Activated gamma-delta T cell (primary cell): ENCODE measurements at regions not wholly inside any gene's neighbourhood (a gene's known extent, or its start where the extent isn't known, plus 50 kb on each side); places are given as distances from the start of the nearest gene placed in this dataset.

Experiments used
- DNase-seq: peaks from one replicate; lab custom pipeline; 2025; lab: John Stamatoyannopoulos, UW

GRCh38 chr11:116413301-116414242 is 359.2 kb downstream of the BUD13 start:
- no peak for DNase-seq

- no peak for DNase-seq
These were observed 360.5 kb downstream of the BUD13 start for GRCh38 chr11:116412118-116412889.

- no peak for DNase-seq
These were observed 363.5 kb downstream of the BUD13 start for GRCh38 chr11:116409238-116409637.

DNA sequence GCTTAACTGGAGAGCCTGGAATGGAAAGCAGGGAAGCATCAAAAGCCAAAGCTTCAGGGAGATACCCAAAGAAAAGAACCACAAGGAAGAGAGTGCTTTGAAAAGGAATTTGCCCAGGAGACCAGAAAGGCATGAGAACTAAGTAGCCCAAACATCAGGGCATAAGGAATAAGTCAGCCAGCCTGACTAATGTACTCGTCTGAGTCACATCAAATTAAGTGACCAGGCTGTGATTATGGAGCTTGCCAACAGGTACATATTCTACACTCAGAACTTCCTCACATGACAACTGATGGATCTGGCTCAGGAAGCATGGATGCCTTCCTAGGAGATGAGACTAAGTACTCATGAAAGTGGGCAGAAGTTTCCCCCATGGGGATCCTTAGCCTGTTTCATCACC is 366.7 kb downstream of the BUD13 start:
- no peak for DNase-seq

- no peak for DNase-seq
These were observed 368.4 kb downstream of the BUD13 start for GRCh38 chr11:116404462-116404798.

GRCh38 chr11:116403794-116404461 is 368.9 kb downstream of the BUD13 start:
- DNase-seq: no peak

- DNase-seq: no peak
These were observed 372.7 kb downstream of the BUD13 start for GRCh38 chr11:116400081-116400480.

- no peak for DNase-seq
These were observed 375.1 kb downstream of the BUD13 start for GRCh38 chr11:116397602-116398084.

- no peak for DNase-seq
These were observed 376.5 kb downstream of the BUD13 start for GRCh38 chr11:116396331-116396730.

DNA sequence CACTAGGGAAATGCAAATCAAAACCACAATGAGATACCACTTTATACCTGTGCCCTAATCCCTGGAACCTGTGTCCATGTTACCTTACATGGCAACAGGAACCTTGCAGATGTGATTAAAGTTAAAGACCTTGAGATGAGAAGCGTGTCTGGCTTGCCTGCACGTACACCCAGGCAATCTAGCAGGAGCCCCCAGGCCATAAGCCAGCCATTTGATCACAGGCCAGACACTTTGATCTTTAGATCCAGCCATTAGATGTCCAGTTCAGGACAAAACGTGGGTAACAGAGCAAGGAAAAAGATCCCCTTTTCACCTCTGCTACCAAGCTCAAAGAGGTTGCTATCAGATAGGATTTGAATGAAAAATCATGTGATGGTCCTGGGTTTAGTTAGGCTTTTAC is 378.8 kb downstream of the BUD13 start:
- DNase-seq: no peak

GRCh38 chr11:116390963-116391362 is 381.8 kb downstream of the BUD13 start:
- DNase-seq: no peak

DNA sequence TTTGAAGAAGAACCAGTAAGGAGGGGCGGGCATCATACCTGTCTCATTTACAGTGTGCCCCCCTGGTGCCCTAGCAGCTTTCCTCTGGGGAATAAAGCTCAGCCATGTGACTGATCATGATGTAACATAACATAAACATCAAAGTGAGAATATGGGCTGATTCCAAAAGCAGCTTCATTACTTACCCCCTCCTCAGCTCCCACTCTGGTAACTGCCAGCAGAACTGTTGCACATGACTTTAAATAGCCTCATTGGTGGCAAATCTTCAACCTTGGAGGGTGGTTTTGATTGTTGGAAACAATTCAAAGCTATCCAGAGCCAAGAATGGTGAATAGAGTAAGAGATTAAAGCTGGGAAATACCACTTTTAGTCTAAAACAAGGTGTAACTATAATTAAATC is 384.6 kb downstream of the BUD13 start:
- no peak for DNase-seq

DNA sequence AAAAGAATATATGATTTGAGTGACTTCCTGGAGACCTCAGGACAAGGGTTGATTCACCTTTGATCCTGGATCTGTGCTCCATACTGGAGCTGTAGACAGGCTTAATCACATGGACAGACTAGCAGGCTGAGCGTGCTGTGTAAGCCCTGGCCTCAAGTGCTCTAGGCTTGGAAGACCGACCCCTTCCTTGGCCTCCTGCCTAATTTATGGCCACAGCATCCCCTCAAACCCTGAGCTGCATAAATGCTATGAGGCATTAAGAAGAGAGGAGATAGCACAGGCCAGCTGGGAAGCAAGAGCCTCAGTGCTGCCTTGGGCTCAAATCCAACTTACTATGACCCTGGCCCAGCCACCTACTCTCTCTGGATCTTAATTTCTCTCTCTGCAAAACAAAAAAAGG is 385.1 kb downstream of the BUD13 start:
- no peak for DNase-seq

DNA sequence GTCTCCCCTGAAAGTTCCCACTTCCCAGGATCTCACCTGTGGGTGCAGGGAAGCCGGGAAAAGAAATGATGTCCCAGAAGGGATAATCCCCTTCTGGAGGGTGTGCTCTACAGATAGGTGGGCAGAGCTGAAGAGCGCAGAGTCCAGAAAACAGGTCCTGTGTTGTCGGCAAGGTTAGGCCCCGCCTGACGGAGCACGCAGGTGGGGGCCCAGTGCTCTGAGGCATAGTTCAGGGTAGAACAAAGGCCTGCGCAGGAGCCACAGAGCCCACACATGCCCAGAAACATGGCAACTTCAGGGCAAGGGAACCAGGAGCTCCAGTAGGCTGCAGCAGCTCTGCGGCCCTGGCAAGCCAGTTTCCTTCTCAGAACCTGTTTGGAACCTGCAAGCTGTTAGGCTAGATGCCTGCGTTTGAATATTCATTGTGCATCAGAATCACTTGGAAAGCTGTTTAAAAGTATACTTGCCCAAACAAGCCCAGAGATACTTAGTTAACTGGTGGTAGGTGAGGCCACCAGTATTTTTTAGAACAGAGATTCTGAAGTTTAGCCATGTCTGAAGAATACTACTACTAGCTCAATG is 386.6 kb downstream of the BUD13 start:
- no peak for DNase-seq

- DNase-seq: no peak
These were observed 387.9 kb downstream of the BUD13 start for GRCh38 chr11:116384876-116385275.

DNA sequence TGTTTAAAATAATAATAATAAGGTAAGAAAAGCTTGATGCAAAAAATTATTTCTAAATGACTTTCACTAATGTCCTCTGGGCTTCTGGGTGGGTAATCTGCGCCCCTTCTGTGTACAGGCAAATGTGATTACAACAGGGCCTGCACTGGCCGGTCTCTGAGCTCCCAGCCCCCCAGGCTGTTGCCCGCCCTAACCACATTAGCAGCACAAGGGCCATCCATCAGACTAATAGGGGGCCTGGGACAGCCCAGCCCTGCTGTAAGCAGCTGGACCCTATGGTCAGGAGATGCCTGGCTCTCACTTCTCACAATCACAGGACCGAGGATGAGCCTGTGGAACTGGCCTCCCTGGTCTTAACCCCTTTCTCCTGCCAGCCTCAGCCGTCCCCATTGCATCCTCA is 388.4 kb downstream of the BUD13 start:
- DNase-seq: no peak

GRCh38 chr11:116379185-116379828 is 393.5 kb downstream of the BUD13 start:
- no peak for DNase-seq

GRCh38 chr11:116376547-116376946 is 396.2 kb downstream of the BUD13 start:
- no peak for DNase-seq

DNA sequence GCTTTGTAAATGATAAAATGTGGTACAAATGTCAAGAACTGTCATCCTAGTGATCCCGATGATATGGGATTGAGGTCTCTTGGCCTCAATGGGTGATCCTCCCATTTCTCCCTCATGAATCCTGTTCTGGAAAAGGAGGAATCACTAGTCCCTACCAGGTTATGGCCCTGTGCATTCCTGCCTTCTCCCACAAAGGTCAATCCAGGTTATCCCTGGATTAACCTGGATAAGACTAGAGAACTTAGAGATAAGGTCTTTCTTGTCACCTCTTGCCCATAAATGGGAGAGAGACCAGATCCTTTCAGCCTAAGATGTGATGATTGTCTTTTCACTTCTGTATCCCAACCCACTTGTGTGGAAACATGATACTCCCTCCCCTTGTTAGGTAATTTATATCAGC is 396.7 kb downstream of the BUD13 start:
- DNase-seq: no peak

GRCh38 chr11:116375221-116375620 is 397.6 kb downstream of the BUD13 start:
- DNase-seq: no peak

- no peak for DNase-seq
These were observed 398.7 kb downstream of the BUD13 start for GRCh38 chr11:116374085-116374484.
